KMS-11 (cell line): ENCODE measurements at regions not wholly inside any gene's neighbourhood (a gene's known extent, or its start where the extent isn't known, plus 50 kb on each side); places are given as distances from the start of the nearest gene placed in this dataset.

ENCODE experiments used
- H2AFZ ChIP-seq: fragments of 200-600 bp; sonication (generic); 2 replicates; pipeline ENCODE4 v1.6.1; 2016; ENCODE audit warnings: antibody characterized with exemption, mixed run types, low read depth
- H3K27ac ChIP-seq: fragments of 200-600 bp; sonication (generic); 2 replicates; pipeline ENCODE4 v1.6.1; 2016; ENCODE audit warnings: mild to moderate bottlenecking, mixed run types
- H3K27me3 ChIP-seq: fragments of 200-600 bp; sonication (generic); 2 replicates; pipeline ENCODE4 v1.6.1; 2017; ENCODE audit warnings: mild to moderate bottlenecking, low read depth, mixed run types, moderate library complexity; ENCODE audit not compliant: insufficient read depth
- H3K36me3 ChIP-seq: fragments of 200-600 bp; sonication (generic); 2 replicates; pipeline ENCODE4 v1.6.1; 2017; ENCODE audit warnings: mild to moderate bottlenecking, mixed run types; ENCODE audit not compliant: insufficient read depth
- H3K4me1 ChIP-seq: fragments of 200-600 bp; sonication (generic); 2 replicates; pipeline ENCODE4 v1.6.1; 2016; ENCODE audit warnings: mild to moderate bottlenecking, low read depth, mixed run types; ENCODE audit not compliant: poor library complexity, severe bottlenecking
- H3K4me2 ChIP-seq: fragments of 200-600 bp; sonication (generic); 2 replicates; pipeline ENCODE4 v1.7.0; 2016; ENCODE audit warnings: mild to moderate bottlenecking, mixed run types
- H3K4me3 ChIP-seq: fragments of 200-600 bp; sonication (generic); IDR thresholded peaks from 2 replicates; pipeline ENCODE4 v1.6.1; 2017; ENCODE audit warnings: low read depth, low read length, mixed read lengths; ENCODE audit not compliant: insufficient read depth
- H3K79me2 ChIP-seq: fragments of 200-600 bp; sonication (generic); 2 replicates; pipeline ENCODE4 v1.6.1; 2016; ENCODE audit warnings: low read depth, mixed run types; ENCODE audit not compliant: insufficient read depth
- H3K9ac ChIP-seq: fragments of 200-600 bp; sonication (generic); 2 replicates; pipeline ENCODE4 v1.6.1; 2016; ENCODE audit warnings: mild to moderate bottlenecking, mixed run types
- H4K20me1 ChIP-seq: fragments of 200-600 bp; sonication (generic); 2 replicates; pipeline ENCODE4 v1.6.1; 2016; ENCODE audit warnings: mild to moderate bottlenecking, mixed run types; ENCODE audit not compliant: insufficient read depth
- CTCF ChIP-seq: fragments of 200-600 bp; sonication (generic); conservative IDR thresholded peaks from 2 replicates; pipeline ENCODE4 v1.6.1; 2017; ENCODE audit warnings: low read depth, mild to moderate bottlenecking, antibody characterized with exemption, low read length, moderate library complexity, mixed read lengths

GRCh38 chr7:156163747-156164146 is 351.5 kb upstream of the SHH start:
- no peak overlapping the region for H2AFZ ChIP-seq
- H3K4me3 ChIP-seq, result no peak overlapping the region
- H3K9ac ChIP-seq, result no peak overlapping the region
- H3K27ac ChIP-seq, result no peak overlapping the region
- no peak for TF ChIP-seq CTCF
- no peaks in the 10 kb centered on the region for H3K79me2 ChIP-seq
- no peak overlapping the region for H3K4me2 ChIP-seq
- no peaks in the 10 kb centered on the region for H4K20me1 ChIP-seq
- H3K27me3 ChIP-seq, result no peaks in the 10 kb centered on the region
- no peaks in the 10 kb centered on the region for H3K4me1 ChIP-seq
- H3K36me3 ChIP-seq, result no peaks in the 10 kb centered on the region

- no peak for TF ChIP-seq CTCF
- Histone ChIP-seq H3K9ac (no peak overlapping the region), H3K27me3 (no peaks in the 10 kb centered on the region), H3K4me2 (no peak overlapping the region), H3K36me3 (no peaks in the 10 kb centered on the region), H3K79me2 (no peaks in the 10 kb centered on the region), H4K20me1 (no peaks in the 10 kb centered on the region), H3K4me1 (no peaks in the 10 kb centered on the region), H3K4me3 (no peak overlapping the region), H2AFZ (no peak overlapping the region), H3K27ac (no peak overlapping the region)
These were observed 350.2 kb upstream of the SHH start for GRCh38 chr7:156162451-156162850.

- Histone ChIP-seq H2AFZ (no peak overlapping the region), H3K4me3 (no peak overlapping the region), H4K20me1 (no peaks in the 10 kb centered on the region), H3K4me2 (no peak overlapping the region), H3K27ac (no peak overlapping the region), H3K36me3 (no peaks in the 10 kb centered on the region), H3K79me2 (no peaks in the 10 kb centered on the region), H3K4me1 (no peaks in the 10 kb centered on the region), H3K27me3 (no peaks in the 10 kb centered on the region), H3K9ac (no peak overlapping the region)
- TF ChIP-seq CTCF, result no peak
These were observed 348.5 kb upstream of the SHH start for GRCh38 chr7:156160811-156161210.

GRCh38 chr7:156158693-156159092 is 346.4 kb upstream of the SHH start:
- Histone ChIP-seq H3K4me1 (no peaks in the 10 kb centered on the region), H3K79me2 (no peaks in the 10 kb centered on the region), H3K27ac (no peak overlapping the region), H3K9ac (no peak overlapping the region), H3K36me3 (no peaks in the 10 kb centered on the region), H3K4me3 (no peak overlapping the region), H2AFZ (no peak overlapping the region), H4K20me1 (no peaks in the 10 kb centered on the region), H3K27me3 (no peaks in the 10 kb centered on the region), H3K4me2 (no peak overlapping the region)
- TF ChIP-seq CTCF, result no peak

GRCh38 chr7:156158213-156158612 is 345.9 kb upstream of the SHH start:
- H3K4me3 ChIP-seq, result no peak overlapping the region
- no peak overlapping the region for H3K4me2 ChIP-seq
- H3K9ac ChIP-seq, result no peak overlapping the region
- no peaks in the 10 kb centered on the region for H3K27me3 ChIP-seq
- no peaks in the 10 kb centered on the region for H4K20me1 ChIP-seq
- no peak overlapping the region for H3K27ac ChIP-seq
- no peak for TF ChIP-seq CTCF
- H3K4me1 ChIP-seq, result no peaks in the 10 kb centered on the region
- no peaks in the 10 kb centered on the region for H3K36me3 ChIP-seq
- no peak overlapping the region for H2AFZ ChIP-seq
- no peaks in the 10 kb centered on the region for H3K79me2 ChIP-seq
